Peyer's patch (tissue), 4 donors: ENCODE measurements at regions not wholly inside any gene's neighbourhood (a gene's known extent, or its start where the extent isn't known, plus 50 kb on each side); places are given as distances from the start of the nearest gene placed in this dataset.

Source experiments
- CTCF ChIP-seq, 6 experiments: fragments of 450-650 bp in 4 of 6; fragments of 200-600 bp in 2 of 6; sonication (generic) in 1 of 6; IDR thresholded peaks; one replicate each; pipeline ENCODE4 v1.5.1; 2017 to 2019; ENCODE audit warnings: antibody characterized with exemption in 6 of 6, mild to moderate bottlenecking in 3 of 6, moderate library complexity in 1 of 6
- POLR2A ChIP-seq, 2 donors: fragments of 450-650 bp; IDR thresholded peaks; one replicate each; pipeline ENCODE4 v1.5.1; 2017; ENCODE audit warnings: antibody characterized with exemption in 2 of 2, mild to moderate bottlenecking in 2 of 2, moderate library complexity in 2 of 2

GRCh38 chr11:123257370-123257769 is 62.3 kb upstream of the CLMP start:
- TF ChIP-seq CTCF (IDR thresholded peaks at IDR 0.05) (no peak), POLR2A (IDR thresholded peaks at IDR 0.05) (no peak)
